Activated CD4-positive, alpha-beta T cell treated with anti-CD3 and anti-CD28 coated beads, Interleukin-2, amount 50 U/mL, for 16 hours (primary cell): ENCODE measurements at regions not wholly inside any gene's neighbourhood (a gene's known extent, or its start where the extent isn't known, plus 50 kb on each side); places are given as distances from the start of the nearest gene placed in this dataset.

Experiments used
- DNase-seq: peaks from one replicate; pipeline ENCODE4 v3.0.0-alpha.2; 2020

GRCh38 chr13:107854880-107855279 is 360.5 kb downstream of the LIG4 start:
- no peak for DNase-seq

DNA sequence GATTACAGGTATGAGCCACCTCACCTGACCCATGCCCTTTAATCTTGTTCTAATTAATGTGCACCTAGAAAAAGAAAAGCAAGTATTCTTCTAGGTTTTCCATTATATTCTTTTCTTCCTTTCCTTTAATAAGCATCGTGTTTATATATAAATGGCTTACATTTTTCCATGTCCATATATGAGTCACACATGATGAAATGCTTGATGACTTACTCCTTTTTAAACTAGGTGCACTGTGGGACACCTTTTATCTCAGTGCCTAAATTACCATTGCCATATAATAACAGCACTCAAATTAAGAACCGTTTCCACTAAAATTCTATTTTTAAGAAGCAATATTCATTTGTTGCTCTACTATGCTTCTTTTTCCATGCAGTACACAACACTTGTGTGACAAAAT is 363.3 kb downstream of the LIG4 start:
- DNase-seq: no peak

- no peak for DNase-seq
Observed at GRCh38 chr13:107851670-107852069, 363.7 kb downstream of the LIG4 start.

DNA sequence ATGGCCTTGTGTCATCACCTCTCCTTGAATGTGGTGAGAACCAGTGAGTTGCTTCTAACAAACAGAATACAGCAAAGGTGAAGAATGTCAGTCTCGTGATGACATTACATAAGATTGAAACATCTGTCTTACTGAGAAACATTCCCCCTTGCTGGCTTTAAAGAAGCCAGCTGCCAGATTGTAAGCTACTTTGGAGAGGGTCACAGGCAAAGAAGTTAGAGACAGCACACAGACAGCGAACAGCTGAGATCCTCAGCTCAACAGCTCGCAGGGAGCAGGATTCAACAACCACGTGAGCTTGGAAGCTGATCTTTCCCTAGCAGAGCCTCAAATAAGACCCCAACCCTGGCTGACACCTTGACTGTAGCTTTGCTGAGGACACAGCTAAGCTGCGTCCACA is 367.9 kb downstream of the LIG4 start:
- DNase-seq: no peak

DNA sequence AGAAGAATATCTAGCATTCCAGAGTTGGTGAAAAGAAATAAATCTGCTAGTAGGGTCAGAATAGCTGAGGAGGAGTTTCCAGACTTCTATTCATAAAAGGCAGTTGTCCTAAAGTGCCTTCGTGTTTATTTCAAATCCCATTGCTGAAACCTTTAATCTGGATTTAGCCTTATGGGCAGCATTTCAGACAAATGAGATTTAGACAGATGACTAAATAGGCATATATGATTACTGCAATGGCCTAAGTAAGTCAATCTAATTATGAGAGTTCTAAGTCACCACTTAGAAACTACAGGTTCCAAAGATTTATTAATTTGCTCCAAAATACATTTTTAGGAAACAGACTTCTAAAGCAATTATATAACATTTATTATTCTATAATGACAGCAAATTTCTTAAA is 368.7 kb downstream of the LIG4 start:
- no peak for DNase-seq

- no peak for DNase-seq
Observed at GRCh38 chr13:107845911-107846310, 369.4 kb downstream of the LIG4 start.

DNA sequence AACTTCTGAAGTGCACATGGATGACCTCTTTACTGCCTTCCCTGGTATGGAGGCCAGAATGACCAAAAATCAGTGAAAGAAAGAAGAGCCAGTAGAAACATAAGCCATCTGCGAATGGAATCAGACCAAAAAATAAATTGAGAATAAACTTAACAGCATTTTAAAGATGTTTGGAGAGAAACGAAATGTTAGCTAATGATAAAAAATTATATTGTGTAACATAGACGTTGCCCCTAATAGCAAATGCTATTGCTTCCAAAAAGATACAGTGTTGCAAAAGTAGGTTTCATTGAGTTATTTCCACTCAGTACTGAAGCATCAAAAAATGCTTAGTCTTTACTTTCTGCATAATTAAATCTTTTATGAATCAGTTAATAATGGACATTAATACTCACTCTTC is 371.7 kb downstream of the LIG4 start:
- DNase-seq: no peak

DNA sequence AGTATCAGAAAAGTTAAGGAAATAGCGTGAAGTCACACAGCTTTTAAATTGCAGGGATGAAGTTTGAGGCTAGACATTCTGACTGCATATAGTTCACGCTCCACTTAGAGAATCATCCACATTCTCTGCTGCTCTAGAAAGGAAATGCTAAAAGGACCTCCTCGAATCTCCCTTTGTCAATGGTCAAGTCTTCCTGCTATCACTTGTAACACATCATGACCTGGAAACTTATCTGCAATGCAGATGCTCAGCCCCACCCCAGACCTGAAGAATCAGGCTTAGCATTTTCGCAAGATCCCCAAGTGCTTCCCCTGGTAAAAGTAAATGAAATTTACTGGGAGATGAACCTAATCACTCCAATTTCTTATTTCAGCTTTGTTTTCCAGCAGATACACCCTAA is 372.1 kb downstream of the LIG4 start:
- no peak for DNase-seq

DNA sequence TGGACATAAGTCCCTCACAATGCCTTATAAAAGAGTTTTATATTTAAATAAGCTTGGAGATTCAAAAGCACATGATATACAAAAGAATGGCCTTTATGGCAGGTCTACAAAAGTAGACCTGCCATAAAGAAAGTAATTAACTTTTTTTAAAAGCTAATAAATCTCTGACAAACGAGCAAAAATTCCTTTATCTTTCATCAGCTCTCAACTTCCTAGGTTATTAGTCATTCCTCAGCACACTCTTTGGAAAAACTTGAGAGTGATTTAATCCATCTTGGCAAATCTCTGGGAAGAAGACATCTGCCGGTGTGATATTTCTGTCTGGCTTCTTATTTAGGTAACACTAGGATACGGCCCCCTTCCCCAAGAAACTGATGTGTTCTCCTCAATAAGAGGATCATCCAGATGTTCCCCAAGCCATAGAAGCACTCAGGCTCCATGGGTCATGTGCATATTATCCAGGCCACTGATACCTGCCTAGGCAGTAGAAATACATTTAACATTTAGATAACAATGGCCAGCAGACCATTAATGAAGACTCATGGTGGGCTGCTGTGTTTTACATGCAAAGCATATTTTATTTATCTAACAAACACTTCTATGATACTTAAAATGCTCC is 372.7 kb downstream of the LIG4 start:
- no peak for DNase-seq

DNA sequence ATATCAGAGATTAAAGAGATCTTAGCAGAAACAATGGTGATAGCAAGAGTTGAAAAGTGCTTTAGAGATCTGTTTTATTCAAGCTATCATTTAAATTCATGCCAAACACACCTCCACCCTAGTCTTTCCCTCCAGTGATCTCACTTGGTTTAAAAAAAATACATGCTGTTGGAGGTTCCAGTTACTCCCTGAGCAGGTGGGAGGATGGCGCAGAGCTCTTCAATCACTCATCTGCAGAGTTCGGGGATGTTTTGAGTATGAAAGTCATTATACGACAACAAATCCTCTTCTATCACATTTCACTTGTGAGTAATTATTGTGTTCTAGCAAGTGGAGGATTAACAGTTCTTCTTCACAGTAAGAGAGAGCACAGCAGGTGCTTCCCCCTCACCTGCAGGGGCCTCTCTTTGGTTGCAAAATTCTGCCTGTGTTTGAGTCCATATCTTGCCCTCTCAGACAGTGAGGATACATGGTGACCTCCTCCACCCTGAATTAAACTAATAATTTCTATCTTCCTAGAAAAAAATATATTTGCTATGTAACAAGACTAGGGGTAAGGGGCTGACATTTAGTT is 376.7 kb downstream of the LIG4 start:
- DNase-seq: no peak

DNA sequence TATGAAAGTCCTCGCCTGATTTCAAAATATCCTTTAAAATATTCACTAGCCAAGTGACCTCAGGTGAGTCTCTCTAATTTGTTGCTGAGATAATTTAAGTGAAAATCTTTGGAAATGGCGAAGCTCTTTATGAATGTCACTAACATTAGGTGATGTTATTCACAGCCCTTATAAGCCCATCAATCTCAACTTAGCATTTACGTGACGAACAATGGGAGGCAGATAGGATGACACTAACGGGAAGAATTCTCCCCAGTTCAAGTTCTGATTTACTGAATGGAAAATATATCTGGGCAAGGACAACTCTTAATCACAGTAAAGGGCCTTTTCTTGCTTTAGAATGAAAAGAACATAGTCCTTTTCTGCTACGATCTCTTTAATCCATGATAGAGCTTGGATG is 378.7 kb downstream of the LIG4 start:
- no peak for DNase-seq

- no peak for DNase-seq
Observed at GRCh38 chr13:107835339-107836018, 379.9 kb downstream of the LIG4 start.

DNA sequence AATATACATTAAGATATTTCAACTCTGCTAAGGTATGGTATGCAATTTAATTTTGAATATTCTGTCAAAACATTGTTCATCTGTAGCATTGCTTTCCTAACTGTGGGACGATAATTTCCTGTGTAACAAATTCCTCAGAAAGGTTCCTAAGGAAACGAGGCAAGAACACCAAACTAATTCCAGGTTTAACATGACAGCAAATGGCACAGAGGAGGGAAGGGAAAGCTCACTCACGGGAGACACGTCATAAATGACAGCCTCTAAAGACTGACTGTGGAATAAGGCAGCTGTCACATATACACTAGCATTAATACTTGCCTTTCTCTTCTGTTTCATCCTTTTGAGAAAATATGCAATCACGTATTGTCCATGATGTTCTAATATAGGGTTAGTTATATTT is 380.6 kb downstream of the LIG4 start:
- DNase-seq: no peak

DNA sequence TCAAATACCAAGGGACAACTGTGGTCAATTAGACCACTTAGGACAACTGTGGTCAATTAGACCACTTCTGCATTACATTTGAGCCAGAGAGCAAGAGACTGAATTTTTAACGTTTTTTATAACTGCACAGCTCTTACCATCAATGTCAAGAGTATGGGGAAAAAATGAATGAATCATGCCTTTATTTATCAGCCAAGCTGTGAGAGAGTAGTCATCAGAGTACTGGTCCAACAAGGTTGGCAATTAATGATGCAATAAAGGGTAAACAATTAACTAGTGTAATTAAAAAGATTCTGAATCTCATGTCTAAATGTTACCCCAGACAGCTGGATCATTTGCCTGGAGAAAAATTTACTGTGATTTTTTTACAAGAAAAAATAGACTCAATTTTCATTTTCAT is 381.1 kb downstream of the LIG4 start:
- DNase-seq: no peak

DNA sequence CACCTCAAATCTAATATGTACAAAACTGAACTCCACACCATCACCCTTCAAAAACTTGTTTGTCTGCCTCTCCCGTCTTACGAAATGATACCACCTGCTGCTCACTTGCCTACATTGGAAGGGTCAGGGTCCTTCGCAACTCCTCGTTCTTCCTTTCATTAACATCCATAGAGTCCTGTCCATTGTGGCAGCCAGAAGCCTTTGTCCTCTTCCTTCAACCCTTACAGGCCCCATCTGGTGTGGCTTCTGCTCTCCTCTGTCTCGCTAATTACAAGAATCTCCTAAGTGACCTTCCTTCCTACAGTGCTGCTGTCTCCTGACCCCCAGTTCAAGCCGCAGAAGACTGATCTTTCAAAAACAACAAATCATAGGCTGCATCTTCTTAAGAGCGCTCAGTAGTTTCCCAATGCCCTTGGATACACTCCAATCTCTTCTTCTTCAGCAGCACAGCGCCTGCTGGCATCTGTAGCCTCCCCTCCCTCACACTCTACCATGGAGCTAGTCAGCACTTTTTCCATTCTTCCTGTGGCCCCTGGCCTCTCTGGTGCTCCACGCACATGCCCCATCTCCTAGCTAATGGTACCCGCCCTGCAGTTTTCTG is 382.7 kb downstream of the LIG4 start:
- DNase-seq: no peak

- no peak for DNase-seq
Observed at GRCh38 chr13:107830804-107831203, 384.5 kb downstream of the LIG4 start.

DNA sequence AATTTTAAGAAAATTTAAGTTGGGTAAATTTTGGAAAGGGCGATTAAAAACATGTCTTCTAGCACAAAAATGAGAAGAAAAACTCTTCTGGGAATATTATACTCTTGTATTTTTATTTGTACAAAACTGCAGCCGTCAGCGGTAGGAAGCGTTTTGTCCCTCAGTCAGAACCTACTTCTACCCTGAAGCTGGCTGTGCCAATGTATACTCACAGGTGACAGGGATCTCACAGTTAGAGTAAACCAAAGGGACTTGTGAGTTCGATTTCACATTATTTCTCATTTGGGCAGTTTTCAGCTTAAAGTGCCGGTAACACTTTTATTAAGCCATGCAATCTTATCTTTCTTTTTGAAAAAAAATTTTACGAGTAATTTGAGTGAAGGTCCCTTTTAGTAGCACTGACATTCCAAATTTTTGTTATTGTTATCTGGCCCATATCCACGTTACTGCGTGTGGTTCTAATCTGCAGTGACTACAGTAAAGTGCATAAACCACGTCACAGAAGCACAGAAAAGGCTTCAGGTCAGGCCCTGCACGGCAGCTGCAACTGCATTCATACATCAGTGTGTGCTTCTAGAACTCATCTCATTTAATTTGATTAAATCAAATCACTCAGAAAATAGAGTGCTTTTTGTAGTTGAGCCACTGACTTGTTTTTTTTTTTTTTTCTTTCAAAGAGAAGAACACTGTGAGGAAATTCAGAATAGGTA is 387.3 kb downstream of the LIG4 start:
- DNase-seq: no peak

- no peak for DNase-seq
Observed at GRCh38 chr13:107824635-107825034, 390.7 kb downstream of the LIG4 start.

- DNase-seq: no peak
Observed at GRCh38 chr13:107822006-107822405, 393.3 kb downstream of the LIG4 start.

GRCh38 chr13:107821492-107821891 is 393.8 kb downstream of the LIG4 start:
- DNase-seq: no peak

DNA sequence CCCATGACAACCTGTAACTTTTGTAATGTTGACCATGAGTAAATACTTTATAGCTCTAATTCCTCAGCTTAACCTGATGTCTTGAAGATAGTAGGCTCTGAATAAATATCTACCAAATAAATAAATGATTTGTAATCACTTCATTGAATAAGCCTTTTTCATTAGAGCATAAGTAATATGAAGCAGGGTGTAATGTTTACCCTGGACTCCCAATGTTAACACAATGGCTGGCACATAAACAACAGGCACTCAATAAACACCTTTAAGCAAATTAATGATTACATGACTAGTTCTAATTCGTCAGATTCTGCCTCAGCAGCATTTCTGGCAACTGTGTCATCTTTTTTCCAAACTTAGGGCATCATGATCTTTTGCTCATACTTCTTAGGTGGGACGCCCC is 396.3 kb downstream of the LIG4 start:
- no peak for DNase-seq

- DNase-seq: no peak
Observed at GRCh38 chr13:107817647-107818287, 397.6 kb downstream of the LIG4 start.

DNA sequence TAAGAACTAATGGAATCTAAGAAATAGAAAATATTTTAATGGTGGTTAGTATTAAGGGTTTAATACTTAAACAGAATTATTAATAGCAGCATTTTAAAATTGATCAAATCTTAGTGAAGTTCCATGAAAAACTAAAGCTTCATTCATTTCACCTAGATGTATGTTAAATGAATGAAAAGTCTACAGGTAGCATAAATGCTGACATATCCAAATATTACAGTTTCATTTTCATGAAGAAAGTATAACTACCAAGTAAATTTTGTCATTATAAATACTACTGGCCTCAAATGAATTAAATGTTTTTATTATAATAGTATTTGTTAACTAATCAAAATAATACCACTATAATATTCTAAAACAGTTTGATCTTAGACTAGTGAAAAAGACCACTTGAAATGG is 403.3 kb downstream of the LIG4 start:
- no peak for DNase-seq
